ENCODE measurements at regions not wholly inside any gene's neighbourhood (a gene's known extent, or its start where the extent isn't known, plus 50 kb on each side); places are given as distances from the start of the nearest gene placed in this dataset.

- RAD21 ChIA-PET (ENCODE audit: low non-redundant PET in 1 of 2, low total read pairs in 2 of 2, uncharacterized antibody in 2 of 2, unreplicated experiment in 2 of 2) = no interaction called here
- intact Hi-C loops (cut with micrococcal nuclease) = no loop called here
- POLR2A ChIA-PET = no interaction called here
- ATAC-seq (no peak), DNase-seq (ENCODE audit: low read depth, low spot score) (no peak)
- CTCF ChIA-PET = no interaction called here
- Histone ChIP-seq H3K9me2 (ENCODE audit: insufficient read depth) (no peaks in the 10 kb centered on the region), H3K27me3 (ENCODE audit: insufficient read depth, low read length) (no peaks in the 10 kb centered on the region), H3K4me2 (ENCODE audit: low read length) (no peak overlapping the region), H3K27ac (ENCODE audit: low read depth, low read length) (no peak overlapping the region), H4K20me1 (ENCODE audit: insufficient read depth) (no peaks in the 10 kb centered on the region), H3K4me1 (ENCODE audit: control insufficient read depth in 1 of 2, insufficient read depth in 2 of 2, low read length in 2 of 2) (no peaks in the 10 kb centered on the region), H3K79me2 (ENCODE audit: insufficient read depth, low read length) (no peaks in the 10 kb centered on the region), H3K9me3 (ENCODE audit: control insufficient read depth in 1 of 2, insufficient read depth in 1 of 2, low read depth in 1 of 2, low read length in 2 of 2) (no peaks in the 10 kb centered on the region), H2AFZ (ENCODE audit: low read depth, low read length, poor library complexity, severe bottlenecking) (no peak overlapping the region), H3K4me3 (replicated peaks in 1 of 2; ENCODE audit: low read depth in 1 of 2, low read length in 2 of 2) (no peak overlapping the region), H3K9ac (ENCODE audit: low read length) (no peak overlapping the region), H3K36me3 (ENCODE audit: control insufficient read depth in 1 of 2, insufficient read depth in 2 of 2, low read length in 2 of 2) (no peaks in the 10 kb centered on the region)
- TF ChIP-seq EGR1 (IDR thresholded peaks at IDR 0.05; ENCODE audit: low read depth) = no peak
- no peak for TF ChIP-seq CBX3 (IDR thresholded peaks at IDR 0.05; ENCODE audit: low read depth)
- no peak for TF ChIP-seq ZNF274 (IDR thresholded peaks at IDR 0.05; ENCODE audit: low read depth, low read length)
- no peak for TF ChIP-seq TCF7L2 (IDR thresholded peaks at IDR 0.05; ENCODE audit: borderline replicate concordance, extremely low read depth, insufficient read depth, insufficient read length)
- no peak for TF ChIP-seq SP1 (IDR thresholded peaks at IDR 0.05; ENCODE audit: low read depth)
- no peak for TF ChIP-seq ZFX (IDR thresholded peaks at IDR 0.05)
- TF ChIP-seq ATF3 (IDR thresholded peaks at IDR 0.05) = no peak
- no peak for TF ChIP-seq CEBPB (IDR thresholded peaks at IDR 0.05; ENCODE audit: low read depth)
- TF ChIP-seq RAD21 (IDR thresholded peaks at IDR 0.05; ENCODE audit: low read depth) = no peak
- no peak for TF ChIP-seq POLR2AphosphoS5 (IDR thresholded peaks at IDR 0.05; ENCODE audit: low read depth, low read length)
- TF ChIP-seq POLR2A (IDR thresholded peaks at IDR 0.05; ENCODE audit: borderline replicate concordance, extremely low read depth, insufficient read depth, insufficient read length) = no peak
- TF ChIP-seq REST (IDR thresholded peaks at IDR 0.05; ENCODE audit: low read depth) = no peak
- no peak for TF ChIP-seq SIN3A (IDR thresholded peaks at IDR 0.05; ENCODE audit: low read depth)
- no peak for TF ChIP-seq ZBTB33 (IDR thresholded peaks at IDR 0.05; ENCODE audit: extremely low read depth, insufficient replicate concordance, low read length)
- TF ChIP-seq ELF1 (IDR thresholded peaks at IDR 0.05; ENCODE audit: borderline replicate concordance, low read depth) = no peak
- TF ChIP-seq JUND (IDR thresholded peaks at IDR 0.05) = no peak
- BruUV-seq (replicated peaks) = no TSS peak
Observed at GRCh38 chr14:36005670-36006069, 170.9 kb downstream of the PTCSC3 start.

Measured in HCT116 (cell line).